GM18508 (cell line): ENCODE measurements at regions not wholly inside any gene's neighbourhood (a gene's known extent, or its start where the extent isn't known, plus 50 kb on each side); places are given as distances from the start of the nearest gene placed in this dataset.

ENCODE experiments used
- ATAC-seq: cut with Tn5 transposase; IDR thresholded peaks from one replicate; pipeline ENCODE4 v1.9.1; 2021; ENCODE audit warnings: moderate number of reproducible peaks; ENCODE audit not compliant: insufficient read depth, unreplicated experiment

- no peak for ATAC-seq
Observed at GRCh38 chr2:21279525-21279924, 155.8 kb downstream of the TDRD15 start.

GRCh38 chr2:21280793-21281192 lies 157.0 kb downstream of the TDRD15 start:
- ATAC-seq: no peak

- no peak for ATAC-seq
Observed at GRCh38 chr2:21281384-21281783, 157.6 kb downstream of the TDRD15 start.

- no peak for ATAC-seq
Observed at GRCh38 chr2:21281791-21282514, 158.2 kb downstream of the TDRD15 start.

- ATAC-seq: no peak
Observed at GRCh38 chr2:21282515-21282898, 158.7 kb downstream of the TDRD15 start.

- no peak for ATAC-seq
Observed at GRCh38 chr2:21288299-21288698, 164.5 kb downstream of the TDRD15 start.

- ATAC-seq: no peak
Observed at GRCh38 chr2:21288739-21289520, 165.2 kb downstream of the TDRD15 start.

- ATAC-seq: no peak
Observed at GRCh38 chr2:21289551-21289950, 165.8 kb downstream of the TDRD15 start.

- no peak for ATAC-seq
Observed at GRCh38 chr2:21289989-21290388, 166.2 kb downstream of the TDRD15 start.

GRCh38 chr2:21291426-21291825 lies 167.7 kb downstream of the TDRD15 start:
- no peak for ATAC-seq

- ATAC-seq: no peak
Observed at GRCh38 chr2:21294446-21294845, 170.7 kb downstream of the TDRD15 start.

- ATAC-seq: no peak
Observed at GRCh38 chr2:21299411-21299810, 175.6 kb downstream of the TDRD15 start.

GRCh38 chr2:21301871-21302455 lies 178.2 kb downstream of the TDRD15 start:
- ATAC-seq: no peak

- ATAC-seq: no peak
Observed at GRCh38 chr2:21303876-21304275, 180.1 kb downstream of the TDRD15 start.

GRCh38 chr2:21305581-21305980 lies 181.8 kb downstream of the TDRD15 start:
- ATAC-seq: no peak

- ATAC-seq: no peak
Observed at GRCh38 chr2:21306235-21306634, 182.5 kb downstream of the TDRD15 start.

GRCh38 chr2:21307037-21307436 lies 183.3 kb downstream of the TDRD15 start:
- ATAC-seq: no peak

- ATAC-seq: no peak
Observed at GRCh38 chr2:21310493-21310892, 186.7 kb downstream of the TDRD15 start.

- ATAC-seq: no peak
Observed at GRCh38 chr2:21314322-21314835, 190.6 kb downstream of the TDRD15 start.

GRCh38 chr2:21317131-21317530 lies 193.4 kb downstream of the TDRD15 start:
- peak; percentile 73 for ATAC-seq

- ATAC-seq: no peak
Observed at GRCh38 chr2:21318263-21318662, 194.5 kb downstream of the TDRD15 start.
